ENCODE measurements at regions not wholly inside any gene's neighbourhood (a gene's known extent, or its start where the extent isn't known, plus 50 kb on each side); places are given as distances from the start of the nearest gene placed in this dataset.
"Not testable (repeated sequence)": the region's sequence is repeated elsewhere in the genome, so short reads cannot be mapped to it uniquely, and the experiment has no call there.

- no peak overlapping the region for H3K4me3 ChIP-seq (replicated peaks in 1 of 2; ENCODE audit: low read depth in 2 of 2, low read length in 2 of 2)
- TF ChIP-seq CTCF (IDR thresholded peaks at IDR 0.05; ENCODE audit: low read depth, low read length) = no peak
- DNase-seq (ENCODE audit: low read depth in 2 of 2) = peak in 1 of 2 donors; percentile 12
These were observed 90.6 kb downstream of the POU3F3 start for GRCh38 chr2:104944495-104944894.

DNA sequence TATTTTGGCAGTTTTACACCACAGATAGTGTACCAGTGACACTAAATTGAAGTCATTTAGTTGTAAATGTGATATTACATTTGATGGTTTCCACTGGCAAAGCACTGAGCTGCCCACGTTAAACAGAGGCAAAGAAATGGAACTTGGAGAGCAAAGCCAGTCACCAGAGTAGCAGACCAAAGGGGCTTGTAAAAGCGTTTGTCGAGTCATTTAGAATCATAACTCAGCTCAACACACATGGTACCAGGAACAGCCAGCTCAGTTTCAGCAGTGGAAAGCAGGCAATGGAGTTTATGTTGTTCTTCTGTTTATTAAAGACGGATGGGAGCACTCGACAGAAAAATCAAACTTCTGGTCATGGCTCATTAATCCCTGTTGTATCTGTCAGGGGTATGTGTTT lies 91.2 kb downstream of the POU3F3 start:
- no peak overlapping the region for H3K4me3 ChIP-seq (replicated peaks in 1 of 2; ENCODE audit: low read depth in 2 of 2, low read length in 2 of 2)
- no peak for TF ChIP-seq CTCF (IDR thresholded peaks at IDR 0.05; ENCODE audit: low read depth, low read length)
- no peak for DNase-seq (ENCODE audit: low read depth in 2 of 2)

GRCh38 chr2:104945866-104946265 lies 92.0 kb downstream of the POU3F3 start:
- TF ChIP-seq CTCF (IDR thresholded peaks at IDR 0.05; ENCODE audit: low read depth, low read length) = no peak
- DNase-seq (ENCODE audit: low read depth in 2 of 2) = no peak
- H3K4me3 ChIP-seq (replicated peaks in 1 of 2; ENCODE audit: low read depth in 2 of 2, low read length in 2 of 2) = no peak overlapping the region

DNA sequence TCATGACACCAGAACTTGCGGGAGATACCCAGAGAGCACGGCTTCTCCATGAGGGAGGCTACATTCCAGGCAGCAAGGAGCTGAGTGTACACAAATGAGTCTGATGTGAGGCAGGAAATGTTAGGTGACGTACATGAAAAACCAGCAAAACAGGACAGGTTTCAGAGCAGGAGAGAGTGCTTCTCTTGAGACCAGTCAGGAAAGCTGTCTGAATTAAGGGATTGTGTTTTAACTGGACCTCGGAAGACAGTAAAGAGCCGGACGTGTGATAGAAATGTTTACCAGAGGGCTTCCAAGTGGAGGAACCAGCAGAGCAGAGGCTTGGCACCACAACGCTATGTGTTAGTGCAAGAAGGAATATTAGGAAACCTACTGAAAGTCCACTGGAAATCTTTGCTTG lies 90.4 kb upstream of the MRPS9 start:
- H3K4me3 ChIP-seq (replicated peaks in 1 of 2; ENCODE audit: low read depth in 2 of 2, low read length in 2 of 2) = not testable (repeated sequence)

GRCh38 chr2:104952976-104953375 lies 84.9 kb upstream of the MRPS9 start:
- DNase-seq (ENCODE audit: low read depth in 2 of 2) = no peak
- TF ChIP-seq CTCF (IDR thresholded peaks at IDR 0.05; ENCODE audit: low read depth, low read length) = no peak
- no peak overlapping the region for H3K4me3 ChIP-seq (replicated peaks in 1 of 2; ENCODE audit: low read depth in 2 of 2, low read length in 2 of 2)

More for the DNA sequence above, 90.4 kb upstream of the MRPS9 start:
- DNase-seq (ENCODE audit: low read depth in 2 of 2) = not testable (repeated sequence)

DNA sequence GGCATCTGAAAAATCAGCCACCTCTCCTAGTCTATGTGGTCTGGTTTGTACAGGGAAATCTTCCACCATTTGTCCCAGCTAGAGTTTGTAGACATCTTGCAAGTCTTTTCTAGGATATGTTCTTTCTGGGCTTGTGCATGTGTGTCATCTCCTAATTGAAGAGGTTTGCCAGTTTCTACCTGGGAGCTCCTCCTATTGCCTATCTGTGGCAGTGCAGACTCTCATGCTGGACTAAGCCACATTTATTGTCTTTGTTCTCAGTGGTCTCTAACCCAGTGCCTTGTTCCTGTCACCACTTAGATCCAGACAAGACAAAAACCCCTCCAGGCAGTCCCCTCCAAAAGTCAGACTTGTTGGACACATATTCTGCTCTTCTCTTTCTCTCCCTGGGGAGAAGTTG lies 72.0 kb upstream of the MRPS9 start:
- H3K4me3 ChIP-seq (replicated peaks in 1 of 2; ENCODE audit: low read depth in 2 of 2, low read length in 2 of 2) = no peak overlapping the region
- no peak for DNase-seq (ENCODE audit: low read depth in 2 of 2)
- no peak for TF ChIP-seq CTCF (IDR thresholded peaks at IDR 0.05; ENCODE audit: low read depth, low read length)

DNA sequence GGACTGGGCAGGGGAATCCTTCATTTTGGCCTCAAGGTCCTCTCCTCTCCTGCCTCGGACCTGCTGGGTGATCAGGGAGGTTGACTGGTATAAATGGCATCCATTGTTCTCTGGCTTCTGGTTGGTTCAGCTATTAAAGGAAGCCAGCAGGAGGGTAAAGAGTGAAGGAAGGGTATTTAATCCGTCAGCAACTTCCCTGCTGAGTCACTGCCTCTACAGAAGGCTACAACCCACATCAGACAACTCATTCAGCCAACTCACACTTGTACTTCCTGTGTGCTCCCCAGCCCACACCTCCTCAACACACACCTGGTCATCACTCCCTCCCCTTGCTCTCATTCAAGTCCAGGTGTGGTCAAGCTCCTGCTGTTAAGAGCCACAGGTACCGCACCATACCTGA lies 68.3 kb upstream of the MRPS9 start:
- H3K4me3 ChIP-seq (replicated peaks in 1 of 2; ENCODE audit: low read depth in 2 of 2, low read length in 2 of 2) = no peak overlapping the region
- no peak for DNase-seq (ENCODE audit: low read depth in 2 of 2)

More for the DNA sequence above, 68.3 kb upstream of the MRPS9 start:
- no peak for TF ChIP-seq CTCF (IDR thresholded peaks at IDR 0.05; ENCODE audit: low read depth, low read length)

All from cardiac fibroblast (primary cell).